Vagina (tissue), 2 donors: ENCODE measurements at regions not wholly inside any gene's neighbourhood (a gene's known extent, or its start where the extent isn't known, plus 50 kb on each side); places are given as distances from the start of the nearest gene placed in this dataset.

Experiments used
- DNase-seq, 2 donors: peaks; one replicate each; pipeline ENCODE4 v3.0.0-alpha.2; 2017; ENCODE audit errors: extremely low spot score in 2 of 2
- H3K27ac ChIP-seq: fragments of 200-600 bp; sonication (generic); one replicate; pipeline ENCODE4 v1.5.1; 2019
- H3K27me3 ChIP-seq: fragments of 200-600 bp; sonication (generic); one replicate; pipeline ENCODE4 v1.5.1; 2019
- H3K36me3 ChIP-seq, 2 donors: fragments of 200-600 bp; sonication (generic); one replicate each; pipeline ENCODE4 v1.5.1; 2017 to 2019
- H3K4me1 ChIP-seq: fragments of 200-600 bp; sonication (generic); one replicate; pipeline ENCODE4 v1.5.1; 2019
- H3K4me3 ChIP-seq, 2 donors: fragments of 200-600 bp; sonication (generic); 1 replicate in 1 of 2; 2 replicates in 1 of 2; pipeline ENCODE4 v1.5.1; 2016 to 2019
- H3K9me3 ChIP-seq: fragments of 200-600 bp; sonication (generic); one replicate; pipeline ENCODE4 v1.5.1; 2019
- POLR2A ChIP-seq, 2 donors: fragments of 450-650 bp; IDR thresholded peaks; one replicate each; pipeline ENCODE4 v1.6.1; 2017; ENCODE audit warnings: antibody characterized with exemption in 2 of 2, mild to moderate bottlenecking in 2 of 2, moderate library complexity in 2 of 2
- POLR2AphosphoS5 ChIP-seq, 2 donors: sonication (generic); formaldehyde crosslinking; IDR thresholded peaks; one replicate each; pipeline ENCODE4 v1.9.0; 2017; ENCODE audit warnings: antibody characterized with exemption in 2 of 2, mild to moderate bottlenecking in 2 of 2, low read depth in 1 of 2; ENCODE audit not compliant: insufficient read depth in 1 of 2
- intact Hi-C: fragments of 100-400 bp; cut with DNase I; formaldehyde crosslinking; loops from one replicate; pipeline ENCODE4 v1.15.1; 2023
- TF ChIP-seq, protein P1 (sequence below), 3 experiments: fragments of 450-650 bp in 2 of 3; fragments of 200-600 bp in 1 of 3; sonication (generic) in 1 of 3; IDR thresholded peaks; one replicate each; pipeline ENCODE4 v1.5.1; 2017 to 2019; ENCODE audit warnings: antibody characterized with exemption in 3 of 3, mild to moderate bottlenecking in 2 of 3, moderate library complexity in 2 of 3

GRCh38 chr1:187838335-187839293 is 1009.9 kb downstream of the PLA2G4A start:
- no peaks in the 10 kb centered on the region for H3K9me3 ChIP-seq
- no peaks in the 10 kb centered on the region for H3K4me1 ChIP-seq
- H3K27ac ChIP-seq, result no peak overlapping the region
- H3K27me3 ChIP-seq, result no peaks in the 10 kb centered on the region
- intact Hi-C loops, result no loop called here
- TF ChIP-seq POLR2A (IDR thresholded peaks at IDR 0.05) (no peak), POLR2AphosphoS5 (IDR thresholded peaks at IDR 0.05; ENCODE audit: insufficient read depth in 1 of 2, low read depth in 1 of 2) (no peak)
- TF ChIP-seq, protein P1, sequence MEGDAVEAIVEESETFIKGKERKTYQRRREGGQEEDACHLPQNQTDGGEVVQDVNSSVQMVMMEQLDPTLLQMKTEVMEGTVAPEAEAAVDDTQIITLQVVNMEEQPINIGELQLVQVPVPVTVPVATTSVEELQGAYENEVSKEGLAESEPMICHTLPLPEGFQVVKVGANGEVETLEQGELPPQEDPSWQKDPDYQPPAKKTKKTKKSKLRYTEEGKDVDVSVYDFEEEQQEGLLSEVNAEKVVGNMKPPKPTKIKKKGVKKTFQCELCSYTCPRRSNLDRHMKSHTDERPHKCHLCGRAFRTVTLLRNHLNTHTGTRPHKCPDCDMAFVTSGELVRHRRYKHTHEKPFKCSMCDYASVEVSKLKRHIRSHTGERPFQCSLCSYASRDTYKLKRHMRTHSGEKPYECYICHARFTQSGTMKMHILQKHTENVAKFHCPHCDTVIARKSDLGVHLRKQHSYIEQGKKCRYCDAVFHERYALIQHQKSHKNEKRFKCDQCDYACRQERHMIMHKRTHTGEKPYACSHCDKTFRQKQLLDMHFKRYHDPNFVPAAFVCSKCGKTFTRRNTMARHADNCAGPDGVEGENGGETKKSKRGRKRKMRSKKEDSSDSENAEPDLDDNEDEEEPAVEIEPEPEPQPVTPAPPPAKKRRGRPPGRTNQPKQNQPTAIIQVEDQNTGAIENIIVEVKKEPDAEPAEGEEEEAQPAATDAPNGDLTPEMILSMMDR (IDR thresholded peaks at IDR 0.05), result no peak
- no peak for DNase-seq
- H3K36me3 ChIP-seq, result no peaks in the 10 kb centered on the region
- H3K4me3 ChIP-seq, result no peak overlapping the region

DNA sequence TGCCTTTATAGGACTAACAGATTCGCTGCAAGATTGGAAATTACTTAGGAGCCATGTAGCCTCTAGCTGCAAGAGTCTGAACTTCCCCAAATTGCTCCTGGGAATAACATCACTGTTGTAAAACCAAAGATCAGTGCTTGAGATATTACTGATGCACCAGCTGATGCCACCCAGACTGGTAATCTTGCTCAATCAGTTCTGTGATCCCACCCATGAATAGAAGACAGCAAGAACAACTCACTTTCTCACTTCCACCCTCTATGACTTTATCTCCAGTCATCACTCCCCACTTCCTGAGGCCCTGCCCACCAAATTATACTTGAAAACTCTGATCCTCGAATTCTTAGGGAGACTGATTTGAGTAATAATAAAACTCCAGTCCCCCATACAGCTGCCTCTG is 1011.1 kb downstream of the PLA2G4A start:
- intact Hi-C loops, result no loop called here
- no peak overlapping the region for H3K27ac ChIP-seq
- H3K4me3 ChIP-seq, result no peak overlapping the region
- TF ChIP-seq, protein P1 (IDR thresholded peaks at IDR 0.05), result no peak
- TF ChIP-seq POLR2AphosphoS5 (IDR thresholded peaks at IDR 0.05; ENCODE audit: insufficient read depth in 1 of 2, low read depth in 1 of 2) (no peak), POLR2A (IDR thresholded peaks at IDR 0.05) (no peak)
- no peak for DNase-seq
- H3K36me3 ChIP-seq, result no peaks in the 10 kb centered on the region
- H3K9me3 ChIP-seq, result no peaks in the 10 kb centered on the region
- H3K27me3 ChIP-seq, result no peaks in the 10 kb centered on the region
- H3K4me1 ChIP-seq, result no peaks in the 10 kb centered on the region

GRCh38 chr1:187840557-187840956 is 1011.8 kb downstream of the PLA2G4A start:
- intact Hi-C loops, result no loop called here
- TF ChIP-seq POLR2AphosphoS5 (IDR thresholded peaks at IDR 0.05; ENCODE audit: insufficient read depth in 1 of 2, low read depth in 1 of 2) (no peak), POLR2A (IDR thresholded peaks at IDR 0.05) (no peak)
- TF ChIP-seq, protein P1 (IDR thresholded peaks at IDR 0.05), result no peak
- H3K27ac ChIP-seq, result no peak overlapping the region
- no peaks in the 10 kb centered on the region for H3K27me3 ChIP-seq
- no peaks in the 10 kb centered on the region for H3K4me1 ChIP-seq
- H3K9me3 ChIP-seq, result no peaks in the 10 kb centered on the region
- H3K36me3 ChIP-seq, result no peaks in the 10 kb centered on the region
- DNase-seq, result no peak
- no peak overlapping the region for H3K4me3 ChIP-seq

DNA sequence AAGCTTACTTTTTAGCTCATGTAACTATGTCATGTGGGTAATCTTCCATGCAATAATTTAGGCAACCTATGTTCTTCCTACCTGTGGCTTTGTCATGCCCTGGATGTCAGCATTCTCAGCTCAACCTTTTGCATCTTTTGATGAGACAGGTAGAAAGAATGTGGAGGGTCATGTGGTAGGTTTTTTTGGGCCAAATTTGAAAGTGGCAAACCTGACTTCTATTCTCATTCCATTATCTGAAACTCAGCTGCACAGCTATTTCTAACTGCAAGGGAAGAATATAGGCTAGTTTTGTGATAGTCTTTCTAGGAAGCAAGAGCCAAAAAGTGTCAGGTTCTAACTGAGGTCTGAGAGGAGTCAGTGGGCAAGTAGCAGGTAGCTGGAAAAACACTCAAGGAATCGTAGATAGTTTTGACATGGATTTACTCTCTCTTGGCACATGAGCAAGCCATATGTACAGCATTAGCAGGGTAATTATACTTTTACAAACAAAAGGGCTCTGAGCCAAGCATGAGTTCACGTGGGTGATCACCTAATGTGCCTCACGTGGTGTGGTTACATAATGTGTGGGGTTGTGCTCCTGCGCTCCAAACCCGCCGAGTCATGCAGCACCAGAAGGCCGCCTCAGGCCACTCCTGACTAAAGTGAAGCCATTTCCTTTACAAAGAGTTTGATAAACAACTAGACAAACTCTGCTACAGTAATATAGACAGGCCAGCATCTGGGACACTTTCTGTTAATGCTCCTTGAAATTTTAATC is 1013.8 kb downstream of the PLA2G4A start:
- intact Hi-C loops, result no loop called here
- Histone ChIP-seq H3K9me3 (no peaks in the 10 kb centered on the region), H3K27ac (no peak overlapping the region), H3K4me3 (no peak overlapping the region), H3K4me1 (no peaks in the 10 kb centered on the region), H3K27me3 (no peaks in the 10 kb centered on the region), H3K36me3 (no peaks in the 10 kb centered on the region)
- no peak for TF ChIP-seq POLR2A (IDR thresholded peaks at IDR 0.05)
- TF ChIP-seq, protein P1 (IDR thresholded peaks at IDR 0.05), result no peak
- no peak for TF ChIP-seq POLR2AphosphoS5 (IDR thresholded peaks at IDR 0.05; ENCODE audit: insufficient read depth in 1 of 2, low read depth in 1 of 2)
- DNase-seq, result no peak
